Cardiac fibroblast (primary cell): ENCODE measurements at regions not wholly inside any gene's neighbourhood (a gene's known extent, or its start where the extent isn't known, plus 50 kb on each side); places are given as distances from the start of the nearest gene placed in this dataset.

Source experiments
- DNase-seq, 2 donors: peaks; one replicate each; pipeline versions ENCODE4 v3.0.0 to v3.0.0-alpha.2; 2010; ENCODE audit warnings: low read depth in 2 of 2
- H3K4me3 ChIP-seq, 2 donors: replicated peaks in 1 of 2; 1 replicate in 1 of 2; 2 replicates in 1 of 2; pipeline ENCODE4 v1.5.1; 2011; ENCODE audit warnings: low read depth in 2 of 2, low read length in 2 of 2, mild to moderate bottlenecking in 2 of 2, moderate library complexity in 1 of 2
- TF ChIP-seq, protein P1 (sequence below): IDR thresholded peaks from one replicate; pipeline ENCODE4 v1.5.1; 2011; ENCODE audit warnings: low read depth, mild to moderate bottlenecking, low read length, inconsistent platforms

DNA sequence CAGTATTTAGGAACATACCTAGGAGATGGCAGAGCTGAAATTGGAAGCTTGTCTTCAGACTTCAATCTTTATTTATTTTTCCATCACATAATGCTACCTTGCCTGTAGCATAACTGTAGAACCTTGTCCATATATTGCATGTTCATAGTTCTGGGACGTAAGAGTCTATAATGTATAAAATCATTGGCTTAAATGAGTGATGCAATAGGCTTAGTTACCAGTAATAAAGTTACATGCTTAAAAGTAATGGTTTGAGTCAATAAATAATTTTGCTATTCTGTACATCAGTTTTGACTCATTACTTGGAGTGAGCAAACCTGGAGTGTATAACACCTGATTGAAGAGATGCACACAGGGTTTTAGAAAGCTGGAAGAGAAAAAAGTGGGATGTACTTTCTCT, 229.3 kb downstream of the CDCA7 start:
- no peak for DNase-seq
- H3K4me3 ChIP-seq, result no peak overlapping the region
- TF ChIP-seq, protein P1, sequence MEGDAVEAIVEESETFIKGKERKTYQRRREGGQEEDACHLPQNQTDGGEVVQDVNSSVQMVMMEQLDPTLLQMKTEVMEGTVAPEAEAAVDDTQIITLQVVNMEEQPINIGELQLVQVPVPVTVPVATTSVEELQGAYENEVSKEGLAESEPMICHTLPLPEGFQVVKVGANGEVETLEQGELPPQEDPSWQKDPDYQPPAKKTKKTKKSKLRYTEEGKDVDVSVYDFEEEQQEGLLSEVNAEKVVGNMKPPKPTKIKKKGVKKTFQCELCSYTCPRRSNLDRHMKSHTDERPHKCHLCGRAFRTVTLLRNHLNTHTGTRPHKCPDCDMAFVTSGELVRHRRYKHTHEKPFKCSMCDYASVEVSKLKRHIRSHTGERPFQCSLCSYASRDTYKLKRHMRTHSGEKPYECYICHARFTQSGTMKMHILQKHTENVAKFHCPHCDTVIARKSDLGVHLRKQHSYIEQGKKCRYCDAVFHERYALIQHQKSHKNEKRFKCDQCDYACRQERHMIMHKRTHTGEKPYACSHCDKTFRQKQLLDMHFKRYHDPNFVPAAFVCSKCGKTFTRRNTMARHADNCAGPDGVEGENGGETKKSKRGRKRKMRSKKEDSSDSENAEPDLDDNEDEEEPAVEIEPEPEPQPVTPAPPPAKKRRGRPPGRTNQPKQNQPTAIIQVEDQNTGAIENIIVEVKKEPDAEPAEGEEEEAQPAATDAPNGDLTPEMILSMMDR, result no peak

DNA sequence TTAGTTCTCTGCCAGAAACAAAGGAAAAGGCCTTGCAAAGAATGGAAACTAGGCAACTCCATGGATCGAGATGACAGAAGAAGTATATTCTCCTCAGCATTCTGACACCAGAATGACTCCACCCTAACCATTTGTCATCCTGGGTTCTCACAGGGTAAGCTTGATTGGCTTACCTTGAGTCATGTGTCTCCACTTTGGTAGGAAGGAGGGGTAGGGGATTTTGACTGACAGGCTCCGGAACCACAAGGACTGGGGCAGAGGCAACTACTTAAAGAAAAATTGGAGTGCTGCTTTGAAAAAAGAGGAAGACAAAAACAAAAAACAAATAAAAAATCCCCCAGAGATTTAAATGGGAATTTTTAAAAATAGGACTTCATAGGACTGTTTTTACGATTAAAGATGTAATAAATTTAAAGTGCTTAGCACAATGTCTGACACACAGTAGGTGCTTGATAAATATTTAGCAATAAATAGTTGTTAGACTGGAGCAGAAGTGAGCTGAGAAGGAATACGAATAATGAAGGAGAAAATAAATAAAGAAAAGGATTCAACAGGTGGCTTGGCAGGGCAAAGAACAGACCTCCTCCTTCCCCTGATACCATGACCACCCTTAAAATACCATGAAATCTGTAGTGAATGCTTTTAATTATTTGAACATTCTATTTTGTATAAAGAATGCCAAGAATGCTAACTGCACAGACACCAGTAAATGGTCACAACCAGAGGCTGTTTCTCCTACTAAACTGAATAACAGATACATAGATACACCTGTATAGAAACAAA, 230.2 kb downstream of the CDCA7 start:
- H3K4me3 ChIP-seq, result no peak overlapping the region
- DNase-seq, result no peak
- TF ChIP-seq, protein P1, result no peak

DNA sequence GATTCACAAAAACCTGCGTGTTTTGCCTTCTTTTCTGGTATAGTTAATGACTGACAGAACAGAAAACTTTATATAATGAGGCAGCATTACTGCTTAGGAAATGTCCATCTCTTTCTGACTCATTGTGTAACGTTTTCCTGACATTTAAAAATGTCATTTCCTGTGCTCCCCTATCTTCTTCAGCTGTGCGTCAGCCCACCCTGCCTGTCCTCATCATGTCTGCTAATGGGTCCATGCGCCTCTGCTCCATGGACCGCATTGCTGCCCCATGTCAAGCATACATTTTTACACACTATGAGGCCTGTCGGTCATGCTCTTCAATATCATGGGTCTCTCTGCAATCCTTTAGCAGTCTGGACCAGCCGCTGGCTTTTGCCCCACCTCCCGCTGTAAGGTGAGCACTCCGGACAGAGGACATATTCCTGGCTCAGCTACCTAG, 234.3 kb downstream of the CDCA7 start:
- TF ChIP-seq, protein P1, result no peak
- H3K4me3 ChIP-seq, result no peak overlapping the region
- peak; percentile 25 to 45 for DNase-seq

DNA sequence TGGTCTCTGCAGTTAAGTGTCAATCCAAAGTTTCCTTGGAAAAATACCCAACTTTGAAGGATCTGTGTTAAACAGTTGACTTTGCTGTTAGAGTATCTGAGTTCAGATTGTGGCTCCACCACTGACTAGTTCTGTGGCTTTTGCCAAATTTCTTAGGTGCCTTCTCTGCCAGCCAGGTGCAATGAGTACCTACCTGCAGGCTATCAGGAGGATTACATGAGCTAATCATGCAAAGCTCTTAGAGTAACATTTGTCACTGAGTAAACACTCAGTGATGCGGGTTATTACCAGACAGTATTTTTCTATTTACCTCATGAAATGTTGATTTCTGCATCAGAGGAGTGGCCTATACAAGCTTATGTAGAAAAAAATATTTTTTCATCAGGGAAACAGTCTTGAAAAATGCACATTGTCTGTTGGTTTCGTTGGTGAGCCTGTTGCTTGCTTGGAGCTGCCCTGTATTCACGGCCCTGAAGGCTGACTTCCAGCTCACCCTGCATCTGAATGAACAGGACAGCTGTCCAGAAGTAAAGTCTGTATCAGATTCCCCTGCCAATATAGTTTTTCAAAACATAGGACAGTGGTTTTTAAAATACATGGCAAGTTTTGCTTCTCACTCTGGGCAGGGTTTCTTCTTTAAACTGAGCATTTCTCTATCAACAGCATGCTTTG, 235.1 kb downstream of the CDCA7 start:
- peak in 1 of 2 donors; percentile 14 for DNase-seq
- no peak overlapping the region for H3K4me3 ChIP-seq

DNA sequence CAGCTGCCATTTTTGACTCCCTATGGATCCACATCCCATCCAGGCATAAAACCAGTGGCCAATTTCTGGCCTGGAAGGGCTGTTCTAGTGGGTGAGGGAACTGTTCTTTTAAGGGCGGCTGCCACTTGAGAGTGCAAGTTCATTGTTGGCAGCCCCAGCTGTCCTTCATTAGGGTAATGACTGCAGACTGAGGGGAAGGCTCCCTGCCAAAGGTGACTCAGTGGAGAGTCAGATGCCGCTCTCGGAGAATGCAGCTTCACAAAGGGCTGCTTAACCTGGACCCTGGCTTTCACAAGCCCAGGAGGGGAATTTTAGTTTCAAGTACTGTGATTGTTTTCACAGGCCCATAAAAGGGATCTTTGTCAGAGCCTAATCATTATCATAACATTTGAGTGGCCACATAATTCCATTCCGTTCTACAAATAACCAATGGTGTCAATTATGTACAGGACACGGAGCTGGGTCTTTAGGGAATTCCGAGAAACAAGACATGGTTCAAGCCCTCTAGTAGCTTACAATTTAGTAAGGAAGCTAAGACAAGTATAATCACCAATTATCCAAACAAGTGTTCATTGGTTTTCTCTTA, 235.7 kb downstream of the CDCA7 start:
- DNase-seq, result peak; percentile 82 to 98
- TF ChIP-seq, protein P1, result no peak
- no peak overlapping the region for H3K4me3 ChIP-seq

More for the DNA sequence above, 235.1 kb downstream of the CDCA7 start:
- TF ChIP-seq, protein P1, result no peak

DNA sequence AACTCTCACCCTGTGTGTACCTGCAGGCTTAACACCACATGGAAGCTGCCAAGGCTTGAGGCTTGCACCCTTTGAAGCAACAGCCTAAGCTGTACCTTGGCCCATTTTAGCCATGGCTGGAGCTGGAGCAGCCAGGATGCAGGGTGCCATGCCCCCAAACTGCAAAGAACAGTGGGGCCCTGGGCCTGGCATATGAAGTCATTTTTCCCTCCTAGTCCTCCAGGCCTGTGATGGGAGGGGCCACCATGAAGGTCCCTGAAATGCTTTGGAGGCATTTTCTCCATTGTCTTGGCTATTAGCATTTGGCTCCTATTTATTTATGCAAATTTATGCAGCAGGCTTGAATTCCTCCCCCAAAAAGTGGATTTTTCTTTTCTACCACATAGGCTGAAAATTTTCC, 238.4 kb downstream of the CDCA7 start:
- DNase-seq, result no peak
- H3K4me3 ChIP-seq, result no peak overlapping the region
- TF ChIP-seq, protein P1, result no peak
